ENCODE measurements at regions not wholly inside any gene's neighbourhood (a gene's known extent, or its start where the extent isn't known, plus 50 kb on each side); places are given as distances from the start of the nearest gene placed in this dataset.

- no peak for DNase-seq (ENCODE audit: low read depth)
These were observed 204.4 kb downstream of the RPS29 start for GRCh38 chr14:49381778-49382177.

DNA sequence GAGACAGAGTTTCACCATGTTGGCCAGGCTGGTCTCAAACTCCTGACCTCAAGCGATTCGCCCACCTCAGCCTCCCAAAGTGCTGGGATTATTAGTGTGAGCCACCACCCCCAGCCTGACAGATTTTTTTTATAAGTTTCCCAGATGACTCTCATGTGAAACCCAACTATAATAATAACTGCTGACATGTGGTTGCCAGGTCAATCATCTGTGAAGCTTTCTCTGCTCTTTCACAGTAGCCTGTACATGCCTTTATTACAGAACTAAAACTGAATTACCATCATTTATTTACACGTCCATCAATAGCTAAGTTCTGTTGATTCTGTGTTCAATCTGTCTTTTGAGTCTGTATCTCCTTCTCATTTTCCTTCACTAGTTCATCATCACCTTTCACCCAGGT, 218.5 kb downstream of the RPS29 start:
- no peak for DNase-seq (ENCODE audit: low read depth)

DNA sequence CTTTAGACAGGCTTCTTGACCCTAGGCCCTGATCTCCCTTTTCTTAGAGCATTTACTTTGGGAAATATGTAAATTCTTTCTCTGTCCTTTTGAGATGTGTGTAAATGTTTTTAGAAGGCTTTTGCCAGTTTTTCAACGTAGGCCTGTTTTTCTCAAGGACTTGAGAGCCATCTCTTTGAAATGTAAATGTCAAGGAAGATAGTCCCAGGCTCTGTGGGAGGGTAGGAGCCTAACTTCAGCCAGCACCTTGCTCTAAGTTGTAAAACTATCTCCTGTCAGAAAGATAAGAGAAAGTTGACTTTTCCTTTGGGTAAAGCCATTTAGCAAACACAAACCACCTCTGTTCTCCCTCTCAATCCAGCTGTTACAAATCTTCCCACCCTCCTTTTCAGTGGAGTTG, 219.8 kb downstream of the RPS29 start:
- no peak for DNase-seq (ENCODE audit: low read depth)

GRCh38 chr14:49364752-49365117, 221.4 kb downstream of the RPS29 start:
- DNase-seq (ENCODE audit: low read depth), result no peak

DNA sequence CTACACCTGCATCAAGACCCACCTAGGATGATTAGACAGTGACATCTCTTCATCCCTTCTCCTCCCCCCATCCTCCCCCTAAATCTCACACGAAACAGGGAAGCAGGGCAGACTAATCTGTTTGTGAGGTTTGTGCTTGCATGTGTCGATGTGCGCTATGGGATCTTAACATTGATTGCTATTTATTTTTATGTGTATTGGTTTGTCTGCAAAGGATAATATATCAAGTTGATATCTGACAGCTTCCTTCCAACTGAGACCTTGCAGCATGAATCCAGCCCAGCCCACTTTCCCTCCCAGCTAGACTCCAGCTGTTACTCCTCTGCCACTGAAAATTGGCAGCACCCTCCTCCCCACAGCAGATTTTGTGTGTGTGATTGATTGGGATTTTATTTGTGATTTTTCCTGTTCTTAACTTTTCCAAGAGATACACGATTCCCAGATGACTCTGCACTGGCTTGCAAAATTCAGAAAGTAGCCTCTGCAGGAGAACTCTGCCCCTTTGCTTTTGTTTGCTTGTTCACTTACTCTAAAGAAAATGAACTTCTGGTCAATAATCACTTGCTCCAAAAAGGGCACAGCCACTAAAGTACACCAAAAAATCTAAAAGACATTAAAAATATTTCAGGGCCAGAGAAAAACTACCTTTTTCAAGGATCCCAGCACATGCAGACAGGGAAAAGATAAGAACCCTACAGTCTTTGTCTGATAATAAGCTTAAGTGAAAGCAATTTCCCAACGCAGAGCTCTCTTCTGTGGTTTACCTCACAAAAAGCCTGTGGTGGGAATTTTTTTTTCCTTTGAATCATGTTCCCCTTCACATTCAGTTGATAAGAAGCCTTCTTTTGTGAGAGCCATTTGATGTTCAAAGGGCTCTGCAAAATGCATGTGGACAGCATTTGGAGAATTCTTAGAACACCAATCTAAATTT, 222.1 kb downstream of the RPS29 start:
- DNase-seq (ENCODE audit: low read depth), result no peak

DNA sequence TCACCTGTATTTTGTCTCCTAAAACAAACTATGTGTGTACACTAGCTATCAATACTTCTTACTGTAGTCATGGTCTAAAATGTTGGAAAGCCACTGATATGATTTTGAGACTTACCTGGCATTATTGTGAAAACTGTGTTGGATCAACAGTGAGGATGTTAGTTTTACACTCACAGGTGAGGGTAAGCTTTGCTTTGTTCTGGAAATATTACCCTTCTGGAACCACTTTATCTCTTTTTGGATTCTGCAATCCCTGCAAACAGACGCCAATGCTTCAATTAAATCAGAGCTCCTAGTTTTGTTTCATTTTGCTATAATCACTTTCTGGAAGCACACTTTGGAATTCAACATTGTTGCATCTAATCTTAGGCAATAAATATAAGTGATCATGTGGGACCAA, 223.3 kb downstream of the RPS29 start:
- DNase-seq (ENCODE audit: low read depth), result no peak

DNA sequence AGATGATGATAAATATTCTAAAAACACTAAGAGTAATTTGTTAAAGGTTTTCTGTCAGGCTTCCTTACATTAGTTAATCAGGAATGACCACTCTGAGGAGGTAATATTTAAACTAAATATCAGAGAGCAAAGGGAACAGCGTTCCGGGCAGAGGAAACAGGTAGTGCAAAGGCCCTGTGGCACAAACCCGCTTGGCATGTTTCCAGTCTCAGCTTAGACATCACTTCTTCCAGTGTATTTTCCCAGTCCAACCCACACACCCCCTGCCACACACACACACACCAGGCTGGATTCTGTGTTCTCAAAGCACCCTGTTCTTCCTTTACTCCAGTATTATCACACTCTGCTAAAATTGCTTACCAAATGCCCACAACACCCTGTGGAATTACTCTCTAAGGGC, 247.1 kb downstream of the RPS29 start:
- no peak for DNase-seq (ENCODE audit: low read depth)

DNA sequence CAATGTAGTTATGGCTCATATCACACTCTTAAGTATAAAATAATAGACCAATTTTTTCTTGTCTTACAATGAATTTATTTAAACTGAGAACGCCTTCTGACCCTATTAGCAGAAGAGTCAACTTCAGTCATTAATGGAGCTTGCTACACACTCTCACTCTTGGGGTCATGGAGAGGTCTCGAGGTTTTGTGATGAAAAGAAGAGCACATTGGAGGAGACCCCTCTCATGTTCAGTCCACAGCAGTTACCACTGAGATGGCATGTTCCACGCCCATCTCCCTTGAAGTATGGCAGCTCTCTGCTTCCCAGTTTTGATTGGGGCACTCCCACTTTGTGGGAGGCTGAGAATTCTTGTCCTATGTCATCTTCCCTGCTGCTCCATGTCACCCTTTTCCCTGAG, 266.4 kb downstream of the RPS29 start:
- no peak for DNase-seq (ENCODE audit: low read depth)

GRCh38 chr14:49315570-49315969, 270.6 kb downstream of the RPS29 start:
- DNase-seq (ENCODE audit: low read depth), result no peak

GRCh38 chr14:49314737-49315136, 271.4 kb downstream of the RPS29 start:
- no peak for DNase-seq (ENCODE audit: low read depth)

DNA sequence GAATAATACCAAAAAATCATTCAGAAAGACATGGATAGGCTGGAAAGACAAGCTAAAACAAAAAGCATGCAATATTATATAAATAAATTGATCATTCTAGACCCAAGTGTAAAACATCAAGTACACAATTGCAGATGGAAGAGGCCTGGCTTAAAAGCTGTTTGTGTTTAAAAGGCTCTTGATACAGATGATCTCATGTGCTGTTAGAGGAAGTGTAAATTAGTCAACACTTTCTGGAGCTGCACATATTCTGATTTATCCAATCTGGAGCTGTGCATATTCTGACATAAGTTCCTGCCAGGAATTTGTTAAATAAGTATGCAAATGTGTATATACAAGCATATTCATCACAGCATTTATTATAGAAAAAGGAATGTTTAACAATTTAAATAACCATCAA, 273.1 kb downstream of the RPS29 start:
- DNase-seq (ENCODE audit: low read depth), result no peak

GRCh38 chr14:49310298-49310697, 275.9 kb downstream of the RPS29 start:
- no peak for DNase-seq (ENCODE audit: low read depth)

- DNase-seq (ENCODE audit: low read depth), result peak; percentile 46
These were observed 279.9 kb downstream of the RPS29 start for GRCh38 chr14:49306152-49306751.

DNA sequence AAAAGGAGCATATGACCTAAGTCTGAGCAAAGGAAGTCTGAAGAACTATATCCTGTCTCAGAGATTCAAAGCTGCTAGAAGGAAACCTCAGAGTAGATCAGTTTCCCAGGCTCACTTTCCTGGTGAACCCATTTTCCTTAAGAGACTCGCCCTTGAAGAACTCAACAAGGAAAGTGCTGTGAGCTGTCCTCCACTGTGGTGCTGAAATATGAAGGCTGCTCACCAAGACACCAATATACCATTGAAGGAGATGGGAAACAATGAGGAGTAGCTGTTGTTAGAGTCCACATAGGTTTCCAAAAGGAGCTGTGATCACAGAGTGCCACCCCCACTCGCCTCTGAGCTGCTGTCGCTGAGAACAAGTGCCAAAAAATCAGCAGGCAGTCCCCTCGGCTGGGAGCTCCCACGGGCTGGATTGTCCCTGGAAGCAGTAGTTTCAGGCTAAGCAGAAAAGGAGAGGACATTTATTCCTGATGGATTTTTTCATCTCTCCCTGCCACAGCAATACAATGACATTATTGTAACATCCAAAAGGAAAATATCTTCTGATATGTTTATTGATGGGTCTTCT, 282.1 kb downstream of the RPS29 start:
- peak; percentile 45 for DNase-seq (ENCODE audit: low read depth)

- peak; percentile 53 for DNase-seq (ENCODE audit: low read depth)
These were observed 289.1 kb downstream of the RPS29 start for GRCh38 chr14:49297102-49297501.

DNA sequence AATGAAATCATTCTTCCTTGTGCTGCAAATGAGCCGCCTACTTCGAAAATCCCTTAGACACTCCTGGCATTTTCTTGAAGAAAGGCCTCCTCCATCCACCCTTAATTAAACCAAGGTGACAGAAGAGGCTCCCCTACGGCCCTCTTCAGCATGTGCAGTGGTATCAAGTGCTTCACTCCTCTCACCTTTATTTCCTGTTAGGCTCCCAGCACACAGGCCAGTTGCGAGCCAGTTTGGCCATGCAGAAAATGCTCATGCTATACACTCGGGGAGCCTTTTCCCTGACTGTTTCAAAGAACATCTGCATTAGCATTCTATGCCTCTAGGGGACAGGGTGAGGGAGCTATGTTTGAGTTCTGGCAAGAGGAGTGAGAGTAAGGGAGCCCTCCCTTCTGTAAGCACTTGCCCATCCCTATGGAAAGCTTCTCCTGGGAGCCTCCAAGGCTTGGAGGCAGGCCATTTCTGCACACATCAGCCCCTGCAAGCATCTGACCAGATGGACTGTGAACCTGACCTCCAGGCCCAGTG, 291.5 kb downstream of the RPS29 start:
- DNase-seq (ENCODE audit: low read depth), result no peak

- DNase-seq (ENCODE audit: low read depth), result peak; percentile 71
These were observed 299.2 kb downstream of the RPS29 start for GRCh38 chr14:49287004-49287403.

- DNase-seq (ENCODE audit: low read depth), result no peak
These were observed 299.8 kb downstream of the RPS29 start for GRCh38 chr14:49286257-49286983.

- no peak for DNase-seq (ENCODE audit: low read depth)
These were observed 305.6 kb downstream of the RPS29 start for GRCh38 chr14:49280566-49280965.

DNA sequence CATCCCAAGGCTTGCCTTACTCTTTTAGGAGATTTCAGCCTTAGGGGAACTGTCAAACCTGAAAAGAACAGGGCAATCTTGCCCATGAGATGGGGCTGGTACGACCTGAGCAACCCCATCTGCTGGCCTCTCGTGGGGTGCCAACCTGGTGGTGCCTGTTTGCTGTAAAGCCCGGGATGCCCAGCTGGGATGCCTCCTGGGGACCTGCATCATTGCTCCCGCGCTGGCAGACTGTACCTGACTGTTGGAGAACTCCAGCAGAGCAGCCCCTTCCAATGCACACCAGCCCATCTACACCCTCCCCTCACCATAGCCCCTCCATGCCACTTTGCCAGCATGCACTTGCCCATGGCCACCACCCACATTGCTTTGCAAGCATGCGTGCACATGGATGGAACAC, 335.7 kb downstream of the RPS29 start:
- DNase-seq (ENCODE audit: low read depth), result no peak

- DNase-seq (ENCODE audit: low read depth), result peak; percentile 79
These were observed 336.1 kb downstream of the RPS29 start for GRCh38 chr14:49250109-49250508.

GRCh38 chr14:49249022-49249421, 337.2 kb downstream of the RPS29 start:
- peak; percentile 38 for DNase-seq (ENCODE audit: low read depth)
